HG03066 (cell line): ENCODE measurements at regions not wholly inside any gene's neighbourhood (a gene's known extent, or its start where the extent isn't known, plus 50 kb on each side); places are given as distances from the start of the nearest gene placed in this dataset.
"Not testable (repeated sequence)": the region's sequence is repeated elsewhere in the genome, so short reads cannot be mapped to it uniquely, and the experiment has no call there.

ENCODE experiments used
- ATAC-seq: cut with Tn5 transposase; IDR thresholded peaks from one replicate; pipeline ENCODE4 v1.9.1; 2021; ENCODE audit warnings: low read depth; ENCODE audit not compliant: unreplicated experiment

DNA sequence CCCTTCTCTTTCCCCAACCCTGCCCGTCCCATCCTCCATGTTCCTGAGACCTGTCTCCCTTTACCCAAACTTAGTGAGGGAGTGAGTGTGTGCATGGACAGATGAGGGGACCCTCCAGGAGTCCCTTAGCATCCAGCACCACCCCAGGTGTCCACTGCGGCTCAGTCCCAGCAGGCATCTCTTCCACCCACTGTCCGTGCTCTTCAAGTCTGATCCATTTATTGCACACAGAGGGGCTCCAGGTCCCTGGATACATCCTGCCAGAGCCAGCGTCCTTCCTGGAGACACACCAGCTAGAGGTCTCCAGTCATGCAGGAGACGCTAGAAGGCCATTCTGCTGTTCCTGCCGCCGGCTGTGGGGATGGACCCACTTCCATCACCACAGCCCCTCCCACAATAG lies 239.2 kb downstream of the ADGRD1 start:
- ATAC-seq, result no peak

DNA sequence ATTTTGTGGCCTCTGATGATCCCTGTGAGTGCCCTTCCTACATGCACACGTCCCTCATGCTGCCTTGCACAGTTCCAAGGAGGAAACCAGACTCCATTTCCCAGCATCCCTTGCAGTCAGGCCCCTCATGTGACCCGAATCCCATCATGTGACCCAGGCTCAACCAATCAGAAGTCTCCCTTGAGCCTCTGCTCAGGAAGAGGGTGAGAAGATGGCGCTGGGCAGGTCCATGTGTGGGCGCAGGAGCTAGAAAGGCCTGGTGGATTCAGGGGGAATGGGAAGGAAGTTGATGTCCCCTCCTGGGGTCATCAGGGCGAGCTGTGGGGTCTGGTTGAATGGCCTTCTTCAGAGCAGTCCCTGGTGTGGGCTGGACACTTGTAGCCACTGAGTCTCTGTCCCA lies 240.5 kb downstream of the ADGRD1 start:
- ATAC-seq, result no peak

DNA sequence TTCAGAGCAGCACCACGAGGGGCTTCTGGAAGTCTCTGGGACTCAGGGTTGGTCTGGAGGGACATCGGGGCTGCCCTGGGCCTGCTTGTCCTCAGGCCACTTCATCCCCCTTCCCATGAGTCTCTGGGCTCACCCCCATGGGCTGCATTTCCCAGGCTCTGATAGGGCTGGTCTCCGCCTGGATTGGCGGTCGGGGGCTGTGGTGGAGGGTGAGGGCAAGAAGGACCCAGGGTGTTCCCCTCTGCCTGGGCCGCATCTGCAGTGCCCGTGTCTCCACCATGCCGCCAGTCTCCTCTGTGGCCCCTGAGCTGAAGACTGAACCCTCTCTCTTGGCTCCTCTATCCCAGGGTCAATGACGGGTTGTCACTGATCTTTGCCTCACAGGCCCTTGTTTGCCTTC lies 242.1 kb downstream of the ADGRD1 start:
- no peak for ATAC-seq

DNA sequence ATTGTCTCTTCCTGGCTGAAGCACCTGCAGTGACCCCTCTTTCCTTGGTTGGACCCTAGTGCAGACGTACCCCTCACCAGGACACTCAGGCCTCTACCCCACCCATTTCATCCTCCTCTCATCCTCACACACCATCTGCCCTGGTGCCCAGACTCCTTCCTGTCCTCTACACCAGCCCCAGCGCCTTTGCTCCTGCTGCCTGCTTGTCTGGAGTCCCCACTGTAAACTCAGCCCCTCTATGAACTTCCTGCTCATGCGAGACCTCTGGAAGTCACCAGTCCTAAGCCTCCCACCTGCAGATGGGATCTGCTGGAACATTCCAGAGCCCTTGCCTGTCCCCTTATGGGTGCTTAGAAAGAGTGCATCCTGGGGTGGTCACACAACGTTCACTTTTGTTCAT lies 242.5 kb downstream of the ADGRD1 start:
- ATAC-seq, result no peak

DNA sequence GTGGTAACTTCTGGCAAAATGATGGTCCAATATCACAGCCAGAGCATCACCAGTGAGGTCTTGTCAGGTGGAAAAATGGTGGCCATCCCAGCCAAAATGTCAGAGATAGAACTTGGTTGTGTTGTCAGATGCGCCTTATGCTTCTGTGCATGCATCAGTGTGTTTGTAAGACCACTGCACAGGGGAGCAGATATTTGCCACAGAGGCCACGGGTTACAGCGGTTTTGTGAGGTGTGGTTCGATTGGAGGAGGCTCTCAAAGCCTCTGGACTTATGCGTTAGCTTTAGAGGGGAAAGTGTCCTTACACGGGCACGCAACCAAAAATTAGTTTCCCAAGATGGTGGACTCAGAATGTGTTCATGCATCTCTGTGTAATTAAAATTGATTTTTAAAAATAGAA lies 243.8 kb downstream of the ADGRD1 start:
- ATAC-seq, result no peak

DNA sequence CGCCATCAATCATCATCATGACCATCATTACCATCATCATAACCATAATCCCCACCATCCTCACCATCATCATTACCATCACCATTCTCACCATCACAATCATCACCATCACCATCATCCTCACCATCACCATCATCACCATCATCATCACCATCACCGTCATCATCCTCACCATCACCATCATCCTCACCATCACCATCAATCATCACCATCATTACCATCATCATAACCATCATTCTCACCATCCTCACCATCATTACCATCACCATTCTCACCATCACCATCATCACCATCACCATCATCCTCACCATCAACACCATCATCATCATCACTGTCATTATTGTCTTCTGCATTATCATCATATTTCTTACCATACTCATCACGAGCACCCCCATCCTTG lies 245.5 kb downstream of the ADGRD1 start:
- no peak for ATAC-seq

DNA sequence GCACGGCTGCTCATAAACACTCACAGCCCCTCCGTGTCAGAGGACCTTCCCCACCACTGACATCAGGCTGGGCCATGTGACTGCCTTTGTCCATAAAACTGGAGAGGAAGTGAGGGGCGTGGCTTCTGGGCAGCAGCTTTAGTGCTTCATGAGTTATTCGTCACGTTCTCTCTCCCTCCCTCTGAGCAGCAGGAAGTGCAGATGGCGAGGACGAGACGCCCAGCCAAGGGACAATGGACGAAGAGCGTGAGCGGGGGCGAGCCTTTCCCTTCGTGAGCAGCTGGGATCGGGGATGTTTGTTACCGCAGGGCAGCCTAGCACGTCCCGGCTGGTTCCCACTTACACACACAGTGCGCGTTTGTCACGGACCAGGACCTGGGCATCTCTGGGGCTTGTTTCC lies 248.2 kb downstream of the ADGRD1 start:
- ATAC-seq, result not testable (repeated sequence)

DNA sequence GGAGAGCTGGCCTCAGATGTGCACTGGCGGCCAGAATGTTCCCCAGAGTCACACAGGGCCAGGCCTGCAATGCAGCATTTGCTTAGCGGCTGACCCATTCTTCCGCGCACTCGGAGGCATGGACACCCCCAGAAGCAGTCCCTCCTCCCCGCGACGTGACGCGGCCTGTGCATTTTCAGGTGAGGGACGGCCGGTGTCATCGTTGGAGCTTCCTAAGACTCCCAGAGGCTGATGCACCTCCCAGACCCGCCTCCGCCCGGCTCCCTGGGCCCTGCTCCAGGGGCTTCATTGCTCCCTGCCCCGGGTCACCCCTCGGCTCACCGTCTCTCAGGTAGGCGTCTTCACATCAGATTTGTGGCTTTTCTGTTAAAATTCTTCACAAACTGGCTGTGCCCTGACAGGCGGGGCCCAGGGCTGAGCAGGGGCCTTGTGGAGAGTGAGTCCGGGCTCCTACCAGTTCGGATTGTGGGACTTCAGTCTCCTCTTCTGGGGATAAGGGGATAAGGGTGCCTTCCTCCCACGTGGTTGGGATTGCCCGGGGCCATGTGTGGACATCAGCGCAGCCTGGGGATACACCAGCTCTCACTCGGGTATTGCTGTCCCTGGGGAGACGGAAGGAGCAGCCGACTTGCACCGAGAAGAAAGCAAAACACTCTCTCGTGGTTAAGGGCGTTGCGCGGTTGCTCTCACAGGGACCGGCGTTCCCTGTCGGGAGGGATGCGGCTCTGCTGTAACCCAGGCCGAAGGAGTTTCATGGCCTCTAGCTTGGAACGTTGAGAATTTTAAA lies 249.1 kb downstream of the ADGRD1 start:
- no peak for ATAC-seq

DNA sequence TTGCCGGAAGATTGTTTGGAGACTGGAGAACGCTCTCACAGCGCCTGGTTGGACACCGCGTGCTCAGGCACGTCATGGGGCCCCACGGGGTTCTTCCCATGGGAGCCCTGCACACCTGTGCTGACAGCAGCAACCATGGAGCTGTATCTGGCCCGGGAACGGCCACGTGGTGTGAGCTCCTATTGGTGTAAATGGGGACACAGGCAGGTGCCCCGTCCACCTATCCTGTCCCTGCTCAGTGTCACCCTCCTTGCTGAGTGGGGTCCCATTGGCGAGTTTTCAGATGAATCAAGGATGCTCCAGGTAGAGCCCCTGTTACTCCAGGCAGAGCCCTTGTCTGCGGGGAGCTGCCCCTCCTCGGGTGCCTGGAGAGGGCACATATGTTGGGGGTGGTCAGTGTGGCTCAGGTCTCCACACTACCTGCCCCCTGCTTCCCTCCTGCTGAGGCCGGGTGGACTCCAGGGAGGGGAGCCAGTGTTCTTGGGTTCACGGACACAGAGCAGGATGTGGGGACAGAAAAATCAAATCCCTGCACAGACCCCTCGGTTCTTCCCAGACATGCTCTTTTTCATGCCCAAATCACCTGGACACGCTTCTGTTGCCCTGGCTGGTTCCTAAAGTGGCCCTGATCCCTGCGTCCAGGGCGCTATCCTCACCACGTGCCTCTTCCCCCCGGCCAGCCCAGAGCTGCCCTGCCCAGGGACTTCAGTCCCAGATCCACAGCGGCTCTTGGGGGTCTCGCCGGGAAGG lies 250.1 kb downstream of the ADGRD1 start:
- no peak for ATAC-seq

DNA sequence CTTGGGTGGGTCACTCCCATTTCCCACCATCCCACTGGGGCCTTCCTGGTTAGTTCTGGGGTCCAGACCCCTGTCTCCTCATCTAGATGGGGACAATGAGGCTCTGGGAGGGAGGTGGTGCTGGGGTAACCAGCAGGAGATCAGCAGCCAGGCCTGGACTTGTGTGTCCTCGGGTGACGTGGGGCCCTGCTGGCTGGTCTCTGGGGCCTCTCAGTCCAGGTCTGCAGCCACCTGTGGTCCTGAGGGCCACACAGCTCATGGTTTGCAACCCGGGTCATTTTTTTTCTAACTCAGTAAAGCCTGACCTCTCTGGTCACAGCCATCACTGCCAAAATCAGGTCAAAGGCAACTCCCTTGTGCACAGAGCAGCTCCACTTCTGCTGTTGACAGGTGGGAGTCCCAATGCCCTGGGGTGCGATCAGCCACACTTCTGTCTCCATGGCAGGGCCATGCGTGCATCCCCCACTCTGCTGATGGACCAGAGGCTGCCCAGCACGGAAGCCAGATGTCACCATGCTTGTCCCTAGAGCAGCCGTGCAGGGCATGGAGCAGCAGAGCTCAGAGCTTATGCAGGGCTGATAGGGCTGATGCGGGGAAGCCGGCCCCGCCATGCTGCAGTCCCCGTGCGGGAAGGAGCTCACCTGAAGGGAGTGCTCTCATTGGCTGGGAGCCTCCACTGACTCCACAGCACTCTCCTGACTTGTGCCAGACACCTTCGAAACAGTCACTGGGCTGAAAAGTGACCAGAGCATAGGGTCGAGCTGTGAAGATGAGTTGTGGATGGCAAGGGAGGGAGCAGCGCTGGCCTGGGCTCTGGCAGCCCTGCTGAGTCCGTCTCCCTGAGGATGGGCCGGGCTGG lies 250.9 kb downstream of the ADGRD1 start:
- ATAC-seq, result no peak

DNA sequence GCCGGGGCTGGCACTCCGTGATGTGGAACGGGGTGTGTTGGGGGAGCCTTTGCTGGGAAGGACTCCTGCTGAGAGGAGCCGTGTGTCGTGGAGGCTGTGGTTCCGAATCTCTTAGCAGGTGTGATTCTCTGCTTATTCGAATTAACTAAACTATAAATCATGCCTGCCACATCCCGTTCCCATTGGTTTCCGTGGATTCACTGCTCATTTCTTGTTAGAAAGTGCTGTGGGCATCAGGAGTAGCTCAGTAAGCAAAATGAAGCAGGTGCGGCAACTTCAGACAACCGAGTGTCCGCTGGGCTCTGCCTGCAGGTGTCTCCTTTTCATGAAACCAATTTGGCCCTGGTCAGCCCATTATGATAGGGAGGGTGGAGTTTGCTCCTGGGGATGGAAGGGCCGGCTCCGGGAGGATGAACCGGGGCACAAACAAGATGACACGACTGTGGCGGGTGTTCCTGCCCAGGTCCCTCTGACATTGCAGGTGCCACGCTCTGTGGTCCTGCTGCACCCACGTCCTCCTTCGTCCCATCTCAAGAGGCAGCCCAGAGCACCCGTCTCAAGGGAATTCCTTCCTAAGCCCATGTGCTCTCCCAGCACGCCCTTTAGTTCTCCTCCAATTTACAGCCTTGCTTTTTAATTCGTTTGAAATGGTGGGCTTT lies 251.7 kb downstream of the ADGRD1 start:
- not testable (repeated sequence) for ATAC-seq

DNA sequence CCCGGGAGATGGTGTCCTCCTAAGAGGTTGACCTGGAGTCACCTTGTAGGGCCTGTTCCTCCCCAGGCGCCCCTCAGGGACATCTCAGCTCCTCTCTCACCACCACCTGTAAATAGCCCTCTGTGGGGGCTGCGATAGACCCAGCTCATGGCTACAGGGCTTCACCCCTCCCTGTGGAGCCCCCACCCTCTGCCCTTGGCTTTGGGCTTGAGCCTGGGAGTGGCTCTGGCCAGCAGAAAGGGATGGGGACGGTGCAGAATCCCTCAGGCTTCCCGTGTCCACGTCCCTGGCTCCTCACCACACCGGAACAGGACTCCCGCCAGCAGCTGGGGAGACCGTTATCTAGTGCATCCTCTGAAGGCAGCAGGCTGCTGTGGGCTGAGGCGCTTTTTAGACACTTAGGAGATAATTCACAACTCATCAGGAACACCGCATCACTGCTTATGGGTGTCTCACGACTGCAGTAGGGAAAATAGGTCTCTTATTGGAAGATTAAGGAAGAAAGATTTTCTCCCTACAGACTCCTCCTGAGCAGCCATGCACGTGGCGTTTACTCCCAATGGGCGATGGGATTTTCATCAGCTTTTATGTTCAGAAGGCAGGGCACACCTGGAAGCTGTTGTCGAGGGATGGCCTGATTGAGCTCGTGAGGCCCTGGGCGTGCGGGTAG lies 253.1 kb downstream of the ADGRD1 start:
- ATAC-seq, result not testable (repeated sequence)

DNA sequence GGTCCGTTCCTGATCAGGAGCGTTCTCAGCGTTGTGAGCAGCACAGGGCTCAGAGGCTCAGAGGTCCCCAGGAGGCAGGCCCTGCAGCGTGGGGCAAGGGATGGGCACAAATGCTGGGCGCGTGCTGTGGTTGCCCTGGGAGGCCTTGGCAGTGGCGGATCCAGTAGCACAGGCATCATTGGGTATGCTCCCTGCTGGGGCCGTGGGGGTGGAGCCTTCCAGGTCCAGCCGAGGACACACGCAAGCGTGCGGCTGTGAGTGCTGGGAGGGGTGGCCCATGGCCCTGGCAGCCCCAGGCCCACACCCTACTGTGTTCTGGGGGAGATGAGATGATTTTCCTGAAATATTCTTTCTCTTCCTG lies 253.6 kb downstream of the ADGRD1 start:
- ATAC-seq, result not testable (repeated sequence)

DNA sequence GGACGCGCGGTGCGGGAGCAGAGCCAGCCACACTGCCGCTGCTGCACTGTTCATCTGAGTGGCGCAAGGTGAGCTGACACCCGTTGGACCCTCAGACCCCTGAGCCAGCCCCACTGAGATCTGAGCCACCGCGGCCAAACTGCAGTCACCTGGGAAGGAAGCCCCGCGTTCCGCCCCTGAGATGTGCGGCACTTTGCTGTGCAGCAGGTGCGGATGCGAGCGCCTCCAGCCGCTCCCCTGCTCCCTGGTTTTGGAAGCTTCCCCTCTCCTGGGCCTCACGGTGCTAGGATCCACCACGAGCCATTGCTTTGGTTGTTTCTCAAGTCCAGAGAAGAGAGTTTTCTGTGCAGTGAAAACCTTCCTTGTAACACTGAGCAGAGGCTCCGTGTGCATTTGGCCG lies 254.1 kb downstream of the ADGRD1 start:
- ATAC-seq, result not testable (repeated sequence)

DNA sequence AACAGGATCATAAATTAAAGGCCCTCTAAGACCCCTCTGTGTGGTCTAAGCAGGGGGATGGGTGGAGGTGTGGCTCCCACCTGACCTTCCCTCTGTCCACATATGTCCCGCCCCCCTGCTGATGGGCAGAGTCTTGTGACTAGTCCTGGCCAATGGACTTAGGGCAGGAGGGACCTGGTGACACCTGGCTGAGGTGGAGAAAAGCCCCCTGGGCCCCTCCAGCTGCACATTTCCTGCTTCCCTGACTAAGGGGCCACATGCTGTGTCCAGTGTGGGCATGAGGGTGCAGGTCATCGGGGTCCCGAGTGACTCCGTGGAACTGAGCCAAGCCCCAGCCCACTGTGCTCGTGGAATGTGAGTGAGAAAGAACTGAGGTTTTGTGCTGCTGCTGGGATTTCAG lies 254.7 kb downstream of the ADGRD1 start:
- ATAC-seq, result no peak

DNA sequence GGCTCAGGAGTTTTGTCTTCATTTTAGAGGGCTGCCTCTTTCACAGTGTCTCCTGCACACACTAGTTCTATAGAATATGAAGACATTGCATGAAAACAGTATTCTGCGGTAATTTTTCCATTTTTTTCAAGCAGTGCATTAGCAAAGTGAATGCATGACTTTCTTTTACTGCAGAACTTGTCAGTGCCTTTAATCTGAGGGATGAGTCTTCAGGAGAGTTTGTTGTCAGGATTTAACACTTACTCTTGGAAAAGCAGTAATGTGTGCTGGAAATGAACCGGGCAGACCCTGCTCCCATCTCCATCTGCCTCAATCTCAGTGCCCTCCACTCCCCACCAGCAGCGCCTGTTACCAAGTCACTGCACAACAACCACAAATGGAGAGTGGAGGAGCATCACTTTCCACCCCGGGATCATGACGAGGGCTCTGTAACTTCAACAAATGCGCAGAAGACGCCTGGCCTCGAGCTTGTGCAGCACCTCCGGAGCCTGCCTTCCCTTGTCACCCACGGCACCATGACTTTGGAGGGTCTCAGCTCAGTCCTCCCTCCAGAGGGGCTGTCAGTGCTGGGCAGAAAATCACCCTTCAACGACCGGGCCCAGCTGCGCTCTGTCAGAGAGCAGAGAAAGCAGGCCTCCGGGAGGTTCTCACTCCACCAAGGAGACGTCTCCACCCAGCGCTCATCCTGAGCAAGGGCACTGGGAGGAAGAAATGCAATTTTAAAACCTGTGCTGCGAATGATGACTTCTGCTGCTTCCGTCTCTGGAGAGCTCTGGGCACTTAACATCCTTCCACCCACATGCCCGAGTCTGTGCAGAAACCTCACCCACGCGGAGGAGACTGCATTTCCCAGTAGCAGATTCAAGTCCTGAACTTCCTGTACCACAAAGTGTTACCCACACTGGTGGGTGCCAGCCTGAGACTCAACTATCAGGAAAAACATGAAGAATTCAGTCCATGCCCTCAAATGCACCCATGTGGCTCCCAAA lies 255.7 kb downstream of the ADGRD1 start:
- ATAC-seq, result no peak

DNA sequence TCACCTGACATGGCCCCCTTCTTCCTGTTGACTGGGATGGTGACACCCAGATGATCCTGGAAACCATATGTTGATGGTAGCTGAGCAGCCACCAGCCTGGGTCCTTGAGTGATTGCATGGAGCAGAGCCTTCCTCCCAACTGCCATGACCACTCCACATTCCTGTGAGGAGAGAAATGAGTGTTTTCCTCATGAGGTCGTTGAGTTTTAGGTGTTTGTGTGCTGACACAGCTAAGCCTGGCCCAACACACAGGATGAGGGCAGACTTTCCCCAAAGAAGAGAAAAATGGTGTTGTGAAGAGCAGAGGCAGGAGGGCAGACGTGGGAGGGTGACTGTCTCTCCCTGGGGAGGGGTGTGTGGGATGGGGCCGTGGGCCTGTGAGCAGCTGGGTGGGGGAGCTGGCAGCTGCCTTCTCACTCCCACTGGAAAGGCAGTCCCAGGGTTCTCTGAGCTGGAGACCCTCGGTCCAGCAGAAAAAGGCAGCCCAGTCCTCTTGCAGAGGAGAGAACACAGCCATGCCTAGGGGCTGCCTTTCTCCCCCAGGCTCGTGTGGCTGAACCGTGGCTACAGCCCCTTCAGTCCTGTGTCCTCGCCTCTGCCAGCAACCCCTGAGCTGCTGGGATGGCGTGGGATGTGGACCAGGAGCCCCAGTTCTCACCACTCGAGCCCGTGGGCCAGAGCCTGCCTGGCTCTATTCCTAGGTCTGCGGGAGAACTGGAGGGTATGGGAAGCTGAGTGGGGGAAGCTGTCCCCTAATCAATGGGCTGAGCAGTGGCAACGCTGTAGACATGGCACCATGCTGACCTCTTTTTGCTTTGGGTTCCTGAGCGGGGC lies 257.0 kb downstream of the ADGRD1 start:
- ATAC-seq, result no peak

DNA sequence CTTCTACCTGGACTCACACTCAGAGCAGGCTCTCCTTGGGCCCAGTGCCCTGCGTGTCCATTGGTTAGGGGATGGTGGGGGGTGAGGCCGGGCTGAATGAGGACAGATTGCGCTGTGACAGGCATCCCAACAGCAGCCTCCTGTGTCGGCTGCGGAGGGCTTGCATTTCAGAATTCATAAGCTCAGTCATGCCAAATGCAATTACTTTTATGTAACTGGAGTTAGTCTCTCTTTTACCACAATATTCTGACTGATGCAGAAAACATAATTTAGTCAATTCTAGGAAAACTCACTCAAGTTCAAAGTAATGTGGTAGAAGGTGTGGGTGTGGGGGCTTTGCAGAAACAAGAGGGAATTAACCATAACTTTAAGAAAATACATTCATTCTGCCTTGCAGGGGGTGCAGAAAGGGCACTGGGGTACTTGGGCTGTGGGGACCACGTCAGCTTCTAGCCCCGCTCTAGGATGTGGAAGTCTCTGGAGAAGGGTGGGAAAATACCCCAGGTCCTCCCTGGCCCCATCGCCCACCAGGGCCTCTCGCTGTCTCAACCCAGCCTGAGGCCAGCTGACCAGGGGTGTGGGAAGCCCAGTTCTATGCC lies 257.7 kb downstream of the ADGRD1 start:
- no peak for ATAC-seq
